ENCODE measurements at regions not wholly inside any gene's neighbourhood (a gene's known extent, or its start where the extent isn't known, plus 50 kb on each side); places are given as distances from the start of the nearest gene placed in this dataset.
A peak's percentile ranks its signal among the peaks of the same experiment; 100 is the strongest.

DNA sequence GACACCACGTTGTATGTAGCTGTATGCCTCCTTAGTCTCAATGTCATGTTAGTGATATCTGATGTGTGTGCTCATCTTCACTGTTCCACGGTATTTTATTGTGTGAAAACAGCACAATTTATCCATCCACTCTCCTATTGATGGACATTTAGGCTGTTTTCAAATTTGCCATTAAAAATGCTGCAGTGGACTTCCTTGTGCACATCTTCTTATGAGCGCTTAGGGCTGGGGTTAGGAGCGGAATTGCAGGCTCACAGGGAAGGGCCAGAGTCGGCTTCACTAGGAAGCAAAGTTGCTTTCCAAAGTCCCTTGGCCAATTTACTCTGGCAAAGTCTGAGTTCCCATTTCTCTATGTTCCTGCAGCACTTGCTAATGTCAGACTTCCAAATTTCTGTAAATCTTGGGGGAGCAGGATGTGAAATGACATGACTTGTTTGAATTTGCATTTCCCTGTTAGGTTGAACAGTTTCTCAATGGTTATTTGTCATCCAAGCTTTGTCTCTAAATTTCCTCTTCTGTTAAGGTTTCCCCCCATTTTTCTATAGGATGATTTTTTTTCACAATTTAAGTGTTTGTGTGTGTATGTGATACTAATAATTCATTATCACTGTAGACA is 75.4 kb downstream of the MYEOV start:
- Mint-ChIP-seq H3K4me1 (ENCODE audit: low read depth) (no peaks in the 10 kb centered on the region), H3K4me3 (no peak overlapping the region), H3K27me3 (ENCODE audit: low read depth) (no peaks in the 10 kb centered on the region), H3K36me3 (ENCODE audit: low read depth) (no peaks in the 10 kb centered on the region), H3K9me3 (peaks cover 8% of the 10 kb centered on the region), H3K27ac (no peak overlapping the region)
- intact Hi-C loops (cut with micrococcal nuclease), result no loop called here
- DNase-seq, result no peak
- CTCF ChIA-PET, result interaction anchor here (0.8 kb wide), 1 partner anchor 76 kb away, joined by 3 read pairs; no protein-coding TSS in a partner anchor

DNA sequence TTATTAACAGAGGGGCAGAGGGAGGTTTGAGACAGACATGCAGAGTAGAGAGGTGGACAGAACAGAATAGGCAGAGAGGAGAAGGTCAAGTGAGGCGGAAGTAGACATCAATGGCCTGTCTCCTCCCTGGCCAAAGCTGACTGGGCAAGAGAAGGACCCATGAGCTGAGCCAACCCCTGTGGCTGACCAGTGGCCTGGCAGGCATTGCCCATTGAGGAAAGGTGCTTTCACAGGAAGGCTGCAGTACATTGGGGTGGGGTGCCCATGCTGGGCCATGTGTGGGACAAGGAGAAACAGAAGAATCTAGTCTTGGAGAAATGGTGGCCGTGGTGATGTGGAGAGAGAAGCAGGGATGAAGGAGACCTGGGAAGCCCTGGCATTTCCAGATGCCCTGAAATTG is 76.0 kb downstream of the MYEOV start:
- Mint-ChIP-seq H3K4me1 (ENCODE audit: low read depth) (no peaks in the 10 kb centered on the region), H3K27me3 (ENCODE audit: low read depth) (no peaks in the 10 kb centered on the region)

DNA sequence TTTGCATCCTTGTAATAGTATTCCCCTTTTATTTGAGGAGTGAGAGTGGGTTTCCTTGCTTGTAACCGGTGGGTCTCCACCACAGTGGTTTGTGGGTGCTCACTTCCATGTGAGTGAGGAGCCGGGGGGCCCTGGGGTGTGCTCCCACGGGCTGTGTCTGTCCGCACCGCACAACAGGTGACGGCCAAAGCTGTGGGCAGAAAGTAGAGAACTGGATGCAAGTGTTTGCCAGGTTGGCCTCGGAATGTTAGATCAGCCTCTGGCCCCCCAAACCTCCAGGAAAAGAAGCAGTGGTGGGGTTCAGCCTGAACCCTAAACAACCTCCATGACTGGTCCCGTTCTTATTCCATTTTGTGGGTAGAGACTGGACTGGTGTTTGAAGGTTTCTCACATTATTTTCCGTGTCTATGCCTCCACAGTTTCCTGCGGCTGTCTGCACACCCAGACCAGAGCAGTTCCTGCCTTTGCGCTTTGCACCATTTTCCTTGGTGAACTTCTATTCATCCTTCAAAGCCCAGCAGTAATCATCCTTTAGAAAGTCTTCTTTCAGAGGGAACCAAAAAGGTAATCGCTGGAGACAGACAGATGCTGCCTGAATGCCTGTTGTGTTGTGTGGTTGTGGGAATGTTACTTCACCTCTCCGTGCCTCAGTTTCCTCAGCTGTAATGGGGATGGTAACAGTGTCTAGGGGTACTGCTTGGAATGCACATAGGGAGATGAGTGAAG is 77.2 kb downstream of the MYEOV start:
- H3K4me1 Mint-ChIP-seq (ENCODE audit: low read depth), result no peaks in the 10 kb centered on the region
- peaks cover 8% of the 10 kb centered on the region for H3K9me3 Mint-ChIP-seq
- CTCF ChIA-PET, result no interaction called here
- H3K4me3 Mint-ChIP-seq, result no peak overlapping the region
- H3K27ac Mint-ChIP-seq, result no peak overlapping the region
- H3K36me3 Mint-ChIP-seq (ENCODE audit: low read depth), result no peaks in the 10 kb centered on the region
- intact Hi-C loops (cut with micrococcal nuclease), result no loop called here
- no peak for DNase-seq
- H3K27me3 Mint-ChIP-seq (ENCODE audit: low read depth), result no peaks in the 10 kb centered on the region

More for the DNA sequence above, 76.0 kb downstream of the MYEOV start:
- Mint-ChIP-seq H3K27ac (no peak overlapping the region), H3K36me3 (ENCODE audit: low read depth) (no peaks in the 10 kb centered on the region), H3K9me3 (peaks cover 8% of the 10 kb centered on the region), H3K4me3 (no peak overlapping the region)
- intact Hi-C loops (cut with micrococcal nuclease), result no loop called here
- DNase-seq, result no peak
- CTCF ChIA-PET, result interaction anchor here (0.8 kb wide), 1 partner anchor 77 kb away, joined by 3 read pairs; no protein-coding TSS in a partner anchor

DNA sequence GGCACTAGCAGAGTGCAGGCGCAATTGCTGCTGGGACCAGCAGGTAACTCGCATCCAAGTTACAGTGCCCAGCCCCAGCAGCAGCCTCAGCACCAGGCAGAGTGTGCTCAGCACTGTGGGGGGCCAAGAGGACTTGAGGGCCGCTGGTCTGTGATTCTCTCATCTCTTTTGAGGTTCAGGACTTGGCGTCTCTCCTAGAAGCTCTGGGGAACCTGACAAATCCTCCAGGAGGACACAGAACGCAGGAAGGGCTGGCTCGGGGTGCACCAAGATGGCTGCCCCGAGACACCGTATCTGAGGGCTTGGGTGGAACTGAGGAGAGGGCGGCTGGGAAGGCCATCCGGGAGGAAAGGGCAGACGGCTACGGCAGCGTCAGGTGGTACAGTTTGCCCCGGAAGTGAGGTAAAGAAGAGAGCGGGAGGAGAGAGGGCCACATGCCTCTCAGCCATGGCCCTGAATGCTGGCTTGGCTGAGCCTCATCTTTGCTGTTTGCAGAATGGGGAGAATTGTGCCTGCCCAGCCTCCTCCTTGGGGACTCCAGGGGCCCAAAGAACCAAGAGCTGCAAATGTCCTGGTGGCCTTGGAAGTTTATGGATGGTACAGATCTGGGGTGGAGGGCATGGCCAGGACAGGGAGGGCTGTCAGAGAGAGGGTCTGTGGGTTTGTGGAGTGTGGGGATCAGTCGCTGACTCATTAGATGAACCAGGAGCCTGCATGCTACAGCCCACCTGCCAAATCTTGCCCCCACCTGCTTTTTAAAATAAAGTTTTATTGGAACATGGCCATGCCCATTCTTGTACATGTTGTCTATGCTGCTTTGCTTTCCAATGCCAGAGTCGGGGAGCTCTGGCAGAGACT is 78.0 kb downstream of the MYEOV start:
- Mint-ChIP-seq H3K4me3 (no peak overlapping the region), H3K27ac (no peak overlapping the region), H3K27me3 (ENCODE audit: low read depth) (no peaks in the 10 kb centered on the region), H3K36me3 (ENCODE audit: low read depth) (no peaks in the 10 kb centered on the region), H3K4me1 (ENCODE audit: low read depth) (no peaks in the 10 kb centered on the region), H3K9me3 (peaks cover 8% of the 10 kb centered on the region)
- peak; percentile 1 for DNase-seq
- intact Hi-C loops (cut with micrococcal nuclease), result no loop called here
- CTCF ChIA-PET, result no interaction called here

DNA sequence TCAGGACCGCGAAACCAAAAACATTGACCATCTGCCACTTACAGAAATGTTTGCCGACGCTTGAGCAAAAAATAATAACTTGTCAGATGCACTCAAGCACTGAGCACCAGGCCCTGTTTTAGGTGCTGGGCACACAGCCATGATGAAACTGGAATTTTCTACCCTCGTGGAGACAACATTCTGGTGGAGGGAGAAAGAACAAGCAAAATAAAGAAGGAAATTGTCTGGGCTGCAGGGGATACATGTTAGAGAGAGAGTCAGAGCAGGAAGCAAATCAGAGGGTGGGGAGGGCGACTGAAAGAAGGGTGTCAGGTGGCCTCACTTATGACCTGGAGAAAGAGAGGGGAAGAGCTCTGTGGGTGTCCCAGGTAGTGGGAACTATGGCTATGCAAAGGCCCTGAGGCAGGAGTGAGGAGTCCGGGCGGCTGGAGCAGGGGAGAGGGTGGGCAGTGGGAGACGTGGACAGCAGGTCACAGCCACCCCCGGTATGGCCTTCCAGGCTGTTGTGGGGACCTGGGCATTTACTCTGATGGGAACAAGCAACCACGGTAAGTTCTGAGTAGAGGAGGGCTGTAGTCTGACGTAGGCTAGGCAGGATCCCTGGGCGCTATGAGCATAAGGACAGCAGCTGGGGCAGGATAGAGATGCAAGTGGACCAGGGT is 78.8 kb downstream of the MYEOV start:
- no peaks in the 10 kb centered on the region for H3K36me3 Mint-ChIP-seq (ENCODE audit: low read depth)
- peak; percentile 1 for DNase-seq
- peaks cover 8% of the 10 kb centered on the region for H3K9me3 Mint-ChIP-seq
- no peak overlapping the region for H3K4me3 Mint-ChIP-seq
- CTCF ChIA-PET, result no interaction called here
- H3K4me1 Mint-ChIP-seq (ENCODE audit: low read depth), result no peaks in the 10 kb centered on the region
- H3K27me3 Mint-ChIP-seq (ENCODE audit: low read depth), result no peaks in the 10 kb centered on the region
- intact Hi-C loops (cut with micrococcal nuclease), result no loop called here
- no peak overlapping the region for H3K27ac Mint-ChIP-seq

DNA sequence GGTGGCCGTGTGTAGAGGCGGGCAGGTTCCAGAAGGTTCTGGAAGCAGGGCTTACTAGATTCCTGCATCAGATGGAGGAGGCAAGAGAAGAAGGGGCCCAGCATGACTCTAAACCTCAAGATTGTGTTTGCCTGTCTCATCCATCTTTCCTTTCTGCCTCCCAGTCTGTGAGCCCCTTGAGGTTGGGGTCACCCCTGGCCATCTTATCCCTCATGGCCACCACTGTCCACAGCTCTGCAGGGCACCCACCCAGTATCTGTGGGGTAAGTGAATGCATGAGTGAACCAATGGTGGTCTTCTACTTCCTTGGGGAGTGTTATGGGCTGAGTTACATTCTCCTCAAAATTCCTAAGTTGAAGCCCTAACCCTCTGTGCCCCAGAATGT is 79.3 kb downstream of the MYEOV start:
- CTCF ChIA-PET, result no interaction called here
- H3K4me3 Mint-ChIP-seq, result no peak overlapping the region
- DNase-seq, result peak; percentile 0

DNA sequence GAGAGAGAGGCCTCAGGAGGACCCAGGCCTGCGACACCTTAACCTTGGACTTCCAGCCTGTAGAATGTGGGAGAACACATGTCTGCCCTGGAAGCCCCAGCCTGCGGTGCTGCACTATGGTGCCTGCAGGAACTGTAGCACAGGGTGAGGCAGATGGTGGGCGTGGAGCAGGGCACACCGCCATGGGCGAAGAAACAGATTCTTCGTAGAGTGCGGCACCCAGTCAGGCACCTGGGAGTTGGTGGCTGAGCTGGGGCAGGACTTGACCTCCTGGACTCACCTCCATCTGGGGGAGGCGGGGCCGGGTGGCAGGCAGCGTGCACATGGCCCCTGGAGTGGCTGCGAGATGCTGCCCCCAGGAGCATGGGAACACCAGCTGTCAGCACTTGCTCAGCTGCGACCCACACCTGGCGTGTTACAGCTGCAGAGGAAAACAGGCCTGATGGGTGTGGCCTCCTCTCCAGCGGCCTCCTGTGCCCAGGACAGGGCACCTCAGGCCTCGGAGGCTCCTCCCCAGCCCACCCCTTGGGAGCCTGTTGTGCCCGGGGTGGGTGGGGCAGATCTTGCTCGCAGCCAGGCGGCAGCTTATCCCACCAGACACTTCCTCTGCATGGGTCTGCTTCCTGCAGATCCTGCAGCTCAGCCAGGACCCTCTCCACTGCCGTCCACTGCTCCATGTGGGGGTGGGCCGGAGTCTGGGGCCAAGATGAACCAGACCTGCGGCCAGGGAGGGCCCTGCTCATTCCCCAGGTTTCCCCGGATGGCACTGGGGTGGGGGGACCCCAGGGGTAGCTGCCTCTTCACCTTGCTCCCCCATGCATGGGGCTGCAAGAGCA is 80.4 kb downstream of the MYEOV start:
- Mint-ChIP-seq H3K27me3 (ENCODE audit: low read depth) (no peaks in the 10 kb centered on the region), H3K36me3 (ENCODE audit: low read depth) (no peaks in the 10 kb centered on the region), H3K27ac (no peak overlapping the region), H3K4me1 (ENCODE audit: low read depth) (no peaks in the 10 kb centered on the region), H3K4me3 (no peak overlapping the region), H3K9me3 (peaks cover 4% of the 10 kb centered on the region)
- intact Hi-C loops (cut with micrococcal nuclease), result no loop called here
- peak; percentile 3 for DNase-seq
- CTCF ChIA-PET, result no interaction called here

More for the DNA sequence above, 79.3 kb downstream of the MYEOV start:
- Mint-ChIP-seq H3K9me3 (peaks cover 8% of the 10 kb centered on the region), H3K36me3 (ENCODE audit: low read depth) (no peaks in the 10 kb centered on the region), H3K4me1 (ENCODE audit: low read depth) (no peaks in the 10 kb centered on the region), H3K27ac (no peak overlapping the region), H3K27me3 (ENCODE audit: low read depth) (no peaks in the 10 kb centered on the region)
- intact Hi-C loops (cut with micrococcal nuclease), result no loop called here

DNA sequence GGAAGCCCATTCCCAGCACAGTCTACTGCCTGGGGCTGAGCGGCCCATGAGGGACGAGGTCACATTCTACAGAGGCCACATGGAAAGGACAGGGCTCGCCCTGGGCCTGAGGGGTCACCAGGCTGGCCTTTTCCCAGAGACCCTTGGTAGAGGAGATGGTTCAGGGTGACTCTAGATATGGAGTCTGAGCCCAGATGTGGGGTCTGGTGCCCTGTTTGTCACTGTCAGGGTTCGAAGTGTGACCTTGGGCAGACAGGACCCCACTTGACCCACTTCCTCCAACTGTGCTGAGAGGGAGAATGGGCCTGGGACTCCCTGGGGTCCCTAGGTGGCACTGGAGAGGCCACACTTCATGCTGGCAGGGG is 81.0 kb downstream of the MYEOV start:
- Mint-ChIP-seq H3K27ac (no peak overlapping the region), H3K4me1 (ENCODE audit: low read depth) (no peaks in the 10 kb centered on the region), H3K36me3 (ENCODE audit: low read depth) (no peaks in the 10 kb centered on the region), H3K4me3 (no peak overlapping the region), H3K9me3 (no peaks in the 10 kb centered on the region), H3K27me3 (ENCODE audit: low read depth) (no peaks in the 10 kb centered on the region)
- no peak for DNase-seq
- intact Hi-C loops (cut with micrococcal nuclease), result no loop called here
- CTCF ChIA-PET, result no interaction called here

DNA sequence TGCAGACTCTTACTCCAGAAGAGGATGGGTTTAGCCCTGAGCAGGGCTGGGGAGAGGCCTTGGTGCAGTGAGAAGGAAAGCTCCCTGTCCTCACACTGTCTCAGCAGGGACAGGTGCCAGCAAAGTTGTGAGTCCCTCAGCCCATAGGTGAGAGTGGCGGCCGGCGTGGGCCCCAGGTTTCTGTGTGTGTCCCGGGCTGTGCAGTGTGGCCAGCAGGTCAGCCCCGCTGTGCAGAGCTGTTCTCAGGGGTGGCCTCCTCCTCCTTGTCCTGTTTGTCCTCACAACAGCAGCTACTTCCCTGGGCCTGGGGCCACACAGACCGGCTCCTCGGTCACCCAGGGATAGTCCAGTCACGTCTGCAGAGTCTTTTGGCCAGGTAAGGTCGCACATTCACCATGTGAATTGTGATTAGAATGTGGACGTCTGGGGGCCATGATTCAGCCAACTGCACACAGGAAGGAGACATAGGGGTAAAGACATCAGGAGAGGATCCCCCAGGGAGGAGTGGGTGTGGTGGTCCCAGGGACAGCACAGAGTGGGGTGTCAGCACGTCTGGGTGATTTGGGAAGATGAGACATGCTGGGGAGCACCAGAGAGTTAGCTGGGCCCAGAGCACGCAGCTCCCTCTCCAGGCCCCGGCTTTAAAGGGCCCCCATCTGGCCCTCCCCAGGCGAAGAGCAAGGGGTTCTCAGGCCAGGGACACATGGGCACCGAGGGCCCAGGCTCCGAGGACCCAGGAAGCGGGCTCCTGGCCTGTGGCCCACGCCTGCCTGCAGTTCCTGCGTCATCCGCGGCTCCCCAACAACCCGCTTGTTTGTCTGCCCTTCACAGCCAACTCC is 81.6 kb downstream of the MYEOV start:
- intact Hi-C loops (cut with micrococcal nuclease), result no loop called here
- no peak overlapping the region for H3K27ac Mint-ChIP-seq
- no peaks in the 10 kb centered on the region for H3K4me1 Mint-ChIP-seq (ENCODE audit: low read depth)
- no peaks in the 10 kb centered on the region for H3K27me3 Mint-ChIP-seq (ENCODE audit: low read depth)
- CTCF ChIA-PET, result no interaction called here
- DNase-seq, result peak; percentile 2
- no peaks in the 10 kb centered on the region for H3K36me3 Mint-ChIP-seq (ENCODE audit: low read depth)
- no peaks in the 10 kb centered on the region for H3K9me3 Mint-ChIP-seq
- no peak overlapping the region for H3K4me3 Mint-ChIP-seq

DNA sequence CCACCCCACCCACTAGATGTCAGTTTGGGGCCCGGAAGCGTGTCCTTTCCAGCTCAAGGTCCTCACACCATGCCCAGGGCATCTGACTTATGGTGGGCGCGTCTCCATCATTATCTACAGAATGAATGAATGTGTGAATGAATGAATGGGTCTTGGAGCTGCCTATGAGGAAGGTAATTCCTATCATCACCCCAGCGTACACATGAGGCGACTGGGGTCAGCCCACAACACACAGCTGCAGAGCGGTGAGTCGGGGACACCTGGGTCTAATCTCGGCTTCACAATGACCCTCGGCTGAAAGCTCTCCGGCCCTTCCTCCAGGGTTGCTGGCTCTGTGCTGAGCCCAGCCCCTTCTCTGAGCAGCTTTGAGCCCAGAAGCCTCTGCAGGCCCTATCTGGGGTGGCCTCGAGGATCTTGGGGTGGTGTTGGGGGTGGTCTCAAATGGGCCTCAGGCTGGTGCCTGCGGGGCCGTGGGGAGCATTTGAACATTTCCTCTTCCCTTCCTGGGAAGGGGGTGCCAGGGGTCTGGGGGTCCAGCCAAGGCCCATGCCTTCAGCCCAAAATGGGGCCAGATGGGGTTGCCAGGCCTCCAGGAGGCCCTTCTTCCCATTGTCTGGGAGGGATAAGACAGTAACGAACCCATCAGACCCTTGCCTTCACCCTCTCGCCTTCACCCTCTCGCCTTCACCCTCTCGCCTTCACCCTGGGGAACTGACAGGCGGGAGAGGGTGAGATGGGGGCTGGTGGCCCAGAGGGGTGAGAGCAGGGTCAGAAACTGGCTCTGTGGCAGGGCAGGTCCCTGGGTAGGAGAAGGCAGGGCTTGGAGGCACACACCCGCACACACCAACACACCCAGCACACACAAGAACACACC is 82.4 kb downstream of the MYEOV start:
- H3K27ac Mint-ChIP-seq, result no peak overlapping the region
- H3K27me3 Mint-ChIP-seq (ENCODE audit: low read depth), result no peaks in the 10 kb centered on the region
- H3K36me3 Mint-ChIP-seq (ENCODE audit: low read depth), result no peaks in the 10 kb centered on the region
- peak; percentile 2 for DNase-seq
- CTCF ChIA-PET, result no interaction called here
- H3K4me3 Mint-ChIP-seq, result no peak overlapping the region
- H3K9me3 Mint-ChIP-seq, result no peaks in the 10 kb centered on the region
- intact Hi-C loops (cut with micrococcal nuclease), result no loop called here
- no peaks in the 10 kb centered on the region for H3K4me1 Mint-ChIP-seq (ENCODE audit: low read depth)
